H1 (cell line): ENCODE measurements at regions not wholly inside any gene's neighbourhood (a gene's known extent, or its start where the extent isn't known, plus 50 kb on each side); places are given as distances from the start of the nearest gene placed in this dataset.

Experiments used
- CTCF ChIA-PET: fragments of 300-600 bp; sonication (Branson Sonifier 250); formaldehyde crosslinking; loops from one replicate; lab custom pipeline; 2021; ENCODE audit not compliant: partially characterized antibody; lab: Charles Lee
- POLR2A ChIA-PET: fragments of 300-600 bp; sonication (Branson Sonifier 250); formaldehyde crosslinking; loops from one replicate; lab custom pipeline; 2021; ENCODE audit warnings: inconsistent platforms; ENCODE audit not compliant: partially characterized antibody; lab: Charles Lee
- DNase-seq, 2 experiments: peaks; one replicate each; pipeline versions ENCODE4 v3.0.0 to v3.0.0-alpha.2; 2010 to 2022; ENCODE audit warnings: low spot score in 2 of 2, low read depth in 1 of 2, mixed read lengths in 1 of 2
- FAIRE-seq: peaks from 2 replicates; lab custom pipeline; 2011; peaks lifted over from hg19 to GRCh38; lab: Jason Lieb, UNC
- H2AFZ ChIP-seq: 2 replicates; pipeline ENCODE4 v1.8.1; 2012; ENCODE audit warnings: low read length, inconsistent platforms
- H2AK5ac ChIP-seq: 2 replicates; pipeline ENCODE4 v1.6.1; 2013; ENCODE audit warnings: low read depth, low read length
- H2BK120ac ChIP-seq: replicated peaks from 2 replicates; pipeline ENCODE3; 2013; ENCODE audit warnings: low read depth, low read length, inconsistent platforms
- H2BK12ac ChIP-seq: 2 replicates; pipeline ENCODE4 v1.6.1; 2013; ENCODE audit warnings: low read depth, low read length
- H2BK15ac ChIP-seq: 2 replicates; pipeline ENCODE4 v1.6.1; 2013; ENCODE audit warnings: low read length
- H2BK20ac ChIP-seq: 2 replicates; pipeline ENCODE4 v1.6.1; 2013; ENCODE audit warnings: low read length
- H2BK5ac ChIP-seq: 2 replicates; pipeline ENCODE4 v1.6.1; 2013; ENCODE audit warnings: low read depth, low read length
- H3K14ac ChIP-seq: 2 replicates; pipeline ENCODE4 v1.6.1; 2013; ENCODE audit warnings: inconsistent platforms; ENCODE audit not compliant: insufficient read length
- H3K18ac ChIP-seq: 2 replicates; pipeline ENCODE4 v1.6.1; 2013; ENCODE audit warnings: low read length; ENCODE audit errors: extremely low read depth
- H3K23ac ChIP-seq: 2 replicates; pipeline ENCODE4 v1.6.1; 2013; ENCODE audit warnings: inconsistent platforms; ENCODE audit not compliant: insufficient read length
- H3K23me2 ChIP-seq: 2 replicates; pipeline ENCODE4 v1.6.1; 2013; ENCODE audit warnings: low read depth, low read length
- H3K27ac ChIP-seq: 2 replicates; pipeline ENCODE4 v1.6.1; 2011; ENCODE audit warnings: low read depth, low read length, inconsistent platforms
- H3K27me3 ChIP-seq, 4 experiments: replicated peaks in 1 of 4; 1 replicate in 1 of 4; 2 replicates in 3 of 4; pipeline versions ENCODE4 v1.6.1 to v1.8.1; 2011 to 2013; ENCODE audit warnings: low read length in 3 of 4, mild to moderate bottlenecking in 3 of 4, inconsistent platforms in 2 of 4, mixed read lengths in 2 of 4, moderate library complexity in 1 of 4; ENCODE audit not compliant: control insufficient read depth in 3 of 4, insufficient read depth in 3 of 4; ENCODE audit errors: extremely low read depth in 1 of 4
- H3K36me3 ChIP-seq, 4 experiments: 2 replicates each; pipeline versions ENCODE4 v1.6.1 to v1.8.1; 2011 to 2013; ENCODE audit warnings: mild to moderate bottlenecking in 4 of 4, low read length in 3 of 4, moderate library complexity in 2 of 4, control low read depth in 1 of 4, inconsistent platforms in 1 of 4; ENCODE audit not compliant: insufficient read depth in 4 of 4, control insufficient read depth in 2 of 4
- H3K4ac ChIP-seq: replicated peaks from 2 replicates; pipeline ENCODE3; 2013; ENCODE audit warnings: low read length, low read depth, mixed read lengths, inconsistent platforms; ENCODE audit not compliant: insufficient read length
- H3K4me1 ChIP-seq, 4 experiments: replicated peaks in 1 of 4; 1 replicate in 1 of 4; 2 replicates in 3 of 4; pipeline versions ENCODE4 v1.6.1 to v1.8.1; 2011 to 2013; ENCODE audit warnings: low read length in 3 of 4, inconsistent platforms in 2 of 4, mixed read lengths in 1 of 4; ENCODE audit not compliant: insufficient read depth in 4 of 4, control insufficient read depth in 3 of 4
- H3K4me2 ChIP-seq, 2 experiments: 2 replicates each; pipeline versions ENCODE4 v1.6.1 to v1.8.1; 2011 to 2013; ENCODE audit warnings: low read depth in 2 of 2, low read length in 2 of 2, control low read depth in 1 of 2, inconsistent platforms in 1 of 2, mild to moderate bottlenecking in 1 of 2; ENCODE audit not compliant: insufficient read depth in 1 of 2
- H3K4me3 ChIP-seq, 4 experiments: fragments of 200-600, 300-600 bp in 1 of 4; sonication (generic), shearing (Covaris generic), sonication (Bioruptor Twin) in 1 of 4; 2 replicates each; pipeline versions ENCODE4 v1.5.1 to v1.8.1; 2011 to 2016; ENCODE audit warnings: low read length in 4 of 4, low read depth in 3 of 4, control low read depth in 2 of 4, inconsistent platforms in 2 of 4, mild to moderate bottlenecking in 2 of 4, mixed read lengths in 1 of 4, moderate library complexity in 1 of 4; ENCODE audit not compliant: insufficient read depth in 2 of 4; ENCODE audit errors: extremely low read depth in 1 of 4
- H3K56ac ChIP-seq: replicated peaks from 2 replicates; pipeline ENCODE3; 2013; ENCODE audit warnings: low read depth, mild to moderate bottlenecking, mixed read lengths, low read length, inconsistent platforms; ENCODE audit not compliant: insufficient read length
- H3K79me1 ChIP-seq: 2 replicates; pipeline ENCODE4 v1.6.1; 2013; ENCODE audit warnings: low read depth, low read length, control low read depth
- H3K79me2 ChIP-seq, 2 experiments: 2 replicates each; pipeline versions ENCODE4 v1.6.1 to v1.8.1; 2012 to 2013; ENCODE audit warnings: low read length in 2 of 2, mild to moderate bottlenecking in 2 of 2, inconsistent platforms in 1 of 2; ENCODE audit not compliant: insufficient read depth in 2 of 2, control insufficient read depth in 1 of 2
- H3K9ac ChIP-seq, 4 experiments: replicated peaks in 1 of 4; 1 replicate in 1 of 4; 2 replicates in 3 of 4; pipeline versions ENCODE4 v1.6.1 to v1.8.1; 2011 to 2013; ENCODE audit warnings: low read depth in 3 of 4, low read length in 3 of 4, control low read depth in 2 of 4, mild to moderate bottlenecking in 2 of 4, moderate library complexity in 2 of 4, inconsistent platforms in 1 of 4; ENCODE audit errors: extremely low read depth in 1 of 4
- H3K9me3 ChIP-seq, 2 experiments: 2 replicates each; pipeline versions ENCODE4 v1.6.1 to v1.8.1; 2012 to 2013; ENCODE audit warnings: mild to moderate bottlenecking in 2 of 2, moderate library complexity in 2 of 2, control low read depth in 1 of 2, inconsistent platforms in 1 of 2, low read depth in 1 of 2, low read length in 1 of 2, mixed read lengths in 1 of 2; ENCODE audit not compliant: insufficient read depth in 2 of 2
- H4K20me1 ChIP-seq, 2 experiments: replicated peaks in 1 of 2; 2 replicates each; pipeline versions ENCODE3 to v1.8.1; 2011 to 2013; ENCODE audit warnings: inconsistent platforms in 2 of 2, low read length in 2 of 2, mild to moderate bottlenecking in 1 of 2; ENCODE audit not compliant: insufficient read depth in 2 of 2, control insufficient read depth in 1 of 2
- H4K5ac ChIP-seq: 2 replicates; pipeline ENCODE4 v1.6.1; 2013; ENCODE audit warnings: low read length, low read depth, mixed read lengths, inconsistent platforms; ENCODE audit not compliant: insufficient read length
- H4K8ac ChIP-seq: 2 replicates; pipeline ENCODE4 v1.8.0; 2013; ENCODE audit warnings: mild to moderate bottlenecking, moderate library complexity, low read length, inconsistent platforms; ENCODE audit not compliant: insufficient read depth; ENCODE audit errors: extremely low read depth
- H4K91ac ChIP-seq: replicated peaks from 2 replicates; pipeline ENCODE3; 2013; ENCODE audit warnings: low read length, mixed read lengths, inconsistent platforms; ENCODE audit not compliant: insufficient read length
- CHD1 ChIP-seq: IDR thresholded peaks from 2 replicates; pipeline ENCODE4 v1.6.1; 2012; ENCODE audit warnings: low read depth, low read length, improper control_type of control experiment
- WGBS, 2 experiments: shearing (Covaris generic) in 1 of 2; methylation state at CpG; one replicate each; pipeline versions ENCODE4 v1.1.6 to v1.1.7; 2013 to 2015; ENCODE audit warnings: low lambda C conversion rate in 2 of 2, mixed read lengths in 2 of 2, inconsistent platforms in 1 of 2, low coverage in 1 of 2, missing lambda C conversion rate in 1 of 2; ENCODE audit not compliant: insufficient replicate concordance in 2 of 2, insufficient coverage in 1 of 2, insufficient read length in 1 of 2; ENCODE audit errors: extremely low coverage in 1 of 2, missing lambda C conversion rate in 1 of 2; 5-methylcytosine and 5-hydroxymethylcytosine counted together

DNA sequence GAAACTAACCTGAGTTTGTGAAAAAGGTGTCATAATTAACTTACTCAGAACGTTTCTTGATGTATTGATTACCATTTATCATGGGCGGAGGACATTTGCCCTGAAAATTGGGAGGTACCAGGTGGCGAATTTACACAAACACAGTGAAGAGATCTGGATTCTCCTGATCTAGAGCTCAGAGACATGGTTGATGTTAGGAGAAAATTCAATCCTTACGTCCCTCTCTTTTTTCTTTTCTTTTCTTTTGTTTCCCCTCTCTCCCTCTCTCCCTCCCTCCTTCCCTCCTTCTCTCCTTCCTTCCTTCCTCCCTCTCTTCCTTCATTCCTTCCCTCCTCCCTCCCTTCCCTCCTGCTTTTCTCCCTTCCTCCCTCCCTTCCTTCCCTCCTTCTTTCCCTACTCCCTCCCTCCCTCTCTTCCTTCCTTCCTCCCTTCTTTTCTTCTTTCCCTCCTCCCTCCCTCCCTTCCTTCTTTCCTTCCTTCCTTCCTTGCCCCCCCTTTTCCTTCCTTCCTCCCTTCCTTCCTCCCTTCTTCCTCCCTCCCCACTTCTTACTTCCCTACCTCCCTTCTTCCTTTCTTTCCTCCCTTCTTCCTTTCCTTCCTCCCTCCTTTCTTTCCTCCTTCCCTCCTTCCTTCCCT, 234.1 kb downstream of the OTOR start:
- Histone ChIP-seq H3K36me3 (no peaks in the 10 kb centered on the region), H4K5ac (no peak overlapping the region), H2BK12ac (no peak overlapping the region), H3K27me3 (no peaks in the 10 kb centered on the region), H2BK5ac (no peak overlapping the region), H3K18ac (no peak overlapping the region), H3K4me3 (no peak overlapping the region), H4K20me1 (no peaks in the 10 kb centered on the region), H3K9ac (no peak overlapping the region), H2AFZ (no peak overlapping the region), H3K23me2 (no peaks in the 10 kb centered on the region; the same call in 1 of the 2 replicates), H3K79me1 (no peaks in the 10 kb centered on the region), H3K56ac (no peak overlapping the region), H3K14ac (no peak overlapping the region), H2BK15ac (no peak overlapping the region), H3K4ac (no peak overlapping the region), H2BK20ac (no peak overlapping the region), H3K79me2 (no peaks in the 10 kb centered on the region), H3K9me3 (peaks cover 4 to 11% of the 10 kb centered on the region in 2 experiments; a peak in 2 of 4 replicates), H2BK120ac (no peak overlapping the region), H4K91ac (no peak overlapping the region), H3K27ac (no peak overlapping the region), H3K4me1 (no peaks in the 10 kb centered on the region), H3K23ac (no peak overlapping the region), H2AK5ac (no peak overlapping the region), H3K4me2 (no peak overlapping the region)
- POLR2A ChIA-PET: no interaction called here
- CTCF ChIA-PET: no interaction called here
- no peak for DNase-seq
- FAIRE-seq: no peak
- 91% methylated on average over 4 of the region's 4 CpGs; no CpG with 5 or more reads in 1 of the 2 experiments for WGBS, 2 experiments
- no peak for TF ChIP-seq CHD1
- TF ChIP-seq, all 59 proteins: peak for 0
- no peak overlapping the region for H4K8ac ChIP-seq
